ENCODE measurements at regions not wholly inside any gene's neighbourhood (a gene's known extent, or its start where the extent isn't known, plus 50 kb on each side); places are given as distances from the start of the nearest gene placed in this dataset.
"Not testable (repeated sequence)": the region's sequence is repeated elsewhere in the genome, so short reads cannot be mapped to it uniquely, and the experiment has no call there.

- TF ChIP-seq CTCF (IDR thresholded peaks at IDR 0.05; ENCODE audit: unreplicated experiment): no peak
- DNase-seq (ENCODE audit: low spot score): no peak
- H3K9me3 Mint-ChIP-seq (ENCODE audit: unreplicated experiment): no peaks in the 10 kb centered on the region
- no peak overlapping the region for H3K4me3 Mint-ChIP-seq (ENCODE audit: unreplicated experiment)
- no peaks in the 10 kb centered on the region for H3K4me1 Mint-ChIP-seq (ENCODE audit: unreplicated experiment)
- H3K27me3 Mint-ChIP-seq (ENCODE audit: unreplicated experiment): no peaks in the 10 kb centered on the region
- no peaks in the 10 kb centered on the region for H3K36me3 Mint-ChIP-seq (ENCODE audit: low read depth, unreplicated experiment)
- H3K27ac Mint-ChIP-seq (ENCODE audit: unreplicated experiment): no peak overlapping the region
These were observed 408.2 kb upstream of the ZMIZ1 start for GRCh38 chr10:78660446-78661106.

- no peaks in the 10 kb centered on the region for H3K27me3 Mint-ChIP-seq (ENCODE audit: unreplicated experiment)
- no peak overlapping the region for H3K27ac Mint-ChIP-seq (ENCODE audit: unreplicated experiment)
- no peaks in the 10 kb centered on the region for H3K4me1 Mint-ChIP-seq (ENCODE audit: unreplicated experiment)
- no peak overlapping the region for H3K4me3 Mint-ChIP-seq (ENCODE audit: unreplicated experiment)
- no peaks in the 10 kb centered on the region for H3K9me3 Mint-ChIP-seq (ENCODE audit: unreplicated experiment)
- no peaks in the 10 kb centered on the region for H3K36me3 Mint-ChIP-seq (ENCODE audit: low read depth, unreplicated experiment)
- no peak for DNase-seq (ENCODE audit: low spot score)
- TF ChIP-seq CTCF (IDR thresholded peaks at IDR 0.05; ENCODE audit: unreplicated experiment): no peak
These were observed 405.0 kb upstream of the ZMIZ1 start for GRCh38 chr10:78663721-78664120.

- no peak for DNase-seq (ENCODE audit: low spot score)
- Mint-ChIP-seq H3K36me3 (ENCODE audit: low read depth, unreplicated experiment) (no peaks in the 10 kb centered on the region), H3K4me3 (ENCODE audit: unreplicated experiment) (no peak overlapping the region), H3K4me1 (ENCODE audit: unreplicated experiment) (no peaks in the 10 kb centered on the region), H3K27me3 (ENCODE audit: unreplicated experiment) (peaks cover 2% of the 10 kb centered on the region), H3K27ac (ENCODE audit: unreplicated experiment) (no peak overlapping the region), H3K9me3 (ENCODE audit: unreplicated experiment) (no peaks in the 10 kb centered on the region)
- peak; percentile 66 for TF ChIP-seq CTCF (IDR thresholded peaks at IDR 0.05; ENCODE audit: unreplicated experiment)
These were observed 403.7 kb upstream of the ZMIZ1 start for GRCh38 chr10:78664929-78665553.

GRCh38 chr10:78672918-78673317, 395.8 kb upstream of the ZMIZ1 start:
- Mint-ChIP-seq H3K36me3 (ENCODE audit: low read depth, unreplicated experiment) (no peaks in the 10 kb centered on the region), H3K4me1 (ENCODE audit: unreplicated experiment) (no peaks in the 10 kb centered on the region), H3K9me3 (ENCODE audit: unreplicated experiment) (no peaks in the 10 kb centered on the region), H3K27ac (ENCODE audit: unreplicated experiment) (no peak overlapping the region), H3K27me3 (ENCODE audit: unreplicated experiment) (peaks cover 2% of the 10 kb centered on the region), H3K4me3 (ENCODE audit: unreplicated experiment) (no peak overlapping the region)
- DNase-seq (ENCODE audit: low spot score): no peak
- TF ChIP-seq CTCF (IDR thresholded peaks at IDR 0.05; ENCODE audit: unreplicated experiment): no peak

GRCh38 chr10:78681141-78681540, 387.6 kb upstream of the ZMIZ1 start:
- H3K4me3 Mint-ChIP-seq (ENCODE audit: unreplicated experiment); H3K27me3 Mint-ChIP-seq (ENCODE audit: unreplicated experiment); DNase-seq (ENCODE audit: low spot score); H3K27ac Mint-ChIP-seq (ENCODE audit: unreplicated experiment); H3K9me3 Mint-ChIP-seq (ENCODE audit: unreplicated experiment); H3K4me1 Mint-ChIP-seq (ENCODE audit: unreplicated experiment); H3K36me3 Mint-ChIP-seq (ENCODE audit: low read depth, unreplicated experiment): not testable (repeated sequence)

GRCh38 chr10:78681986-78682385, 386.8 kb upstream of the ZMIZ1 start:
- not testable (repeated sequence) for DNase-seq (ENCODE audit: low spot score); H3K36me3 Mint-ChIP-seq (ENCODE audit: low read depth, unreplicated experiment); H3K4me3 Mint-ChIP-seq (ENCODE audit: unreplicated experiment); H3K4me1 Mint-ChIP-seq (ENCODE audit: unreplicated experiment); H3K27me3 Mint-ChIP-seq (ENCODE audit: unreplicated experiment); H3K9me3 Mint-ChIP-seq (ENCODE audit: unreplicated experiment); H3K27ac Mint-ChIP-seq (ENCODE audit: unreplicated experiment)
